H9 (cell line): ENCODE measurements at regions not wholly inside any gene's neighbourhood (a gene's known extent, or its start where the extent isn't known, plus 50 kb on each side); places are given as distances from the start of the nearest gene placed in this dataset.

Experiments used
- DNase-seq: peaks from one replicate; pipeline ENCODE4 v3.0.0-alpha.2; 2017
- H2AFZ ChIP-seq: one replicate; pipeline ENCODE4 v1.6.1; 2013; ENCODE audit warnings: mild to moderate bottlenecking, low read length, control low read depth, moderate library complexity
- H2AK5ac ChIP-seq: 2 replicates; pipeline ENCODE4 v1.6.1; 2013; ENCODE audit warnings: low read length, control low read depth, mixed read lengths; ENCODE audit not compliant: insufficient read length
- H2BK120ac ChIP-seq: one replicate; pipeline ENCODE4 v1.6.1; 2013; ENCODE audit warnings: low read depth, mild to moderate bottlenecking, low read length, control low read depth, inconsistent platforms; ENCODE audit not compliant: poor library complexity, severe bottlenecking
- H2BK12ac ChIP-seq: 2 replicates; pipeline ENCODE4 v1.6.1; 2013; ENCODE audit warnings: low read length, control low read depth, mixed read lengths, low read depth; ENCODE audit not compliant: insufficient read length
- H2BK15ac ChIP-seq: 2 replicates; pipeline ENCODE4 v1.6.1; 2013; ENCODE audit warnings: low read depth, low read length, control low read depth
- H2BK20ac ChIP-seq: one replicate; pipeline ENCODE4 v1.6.1; 2013; ENCODE audit warnings: low read depth, mild to moderate bottlenecking, low read length, control low read depth, inconsistent platforms; ENCODE audit not compliant: poor library complexity, severe bottlenecking
- H2BK5ac ChIP-seq: 2 replicates; pipeline ENCODE4 v1.6.1; 2013; ENCODE audit warnings: low read length, control low read depth, mixed read lengths; ENCODE audit not compliant: insufficient read length
- H3K14ac ChIP-seq: 2 replicates; pipeline ENCODE4 v1.6.1; 2013; ENCODE audit warnings: low read length, control low read depth; ENCODE audit not compliant: insufficient read depth
- H3K18ac ChIP-seq: 2 replicates; pipeline ENCODE4 v1.6.1; 2013; ENCODE audit warnings: low read depth, mild to moderate bottlenecking, mixed read lengths, low read length, control low read depth; ENCODE audit not compliant: insufficient read length
- H3K23ac ChIP-seq: 2 replicates; pipeline ENCODE4 v1.6.1; 2013; ENCODE audit warnings: low read length, control low read depth, mixed read lengths, low read depth; ENCODE audit not compliant: insufficient read length
- H3K23me2 ChIP-seq: 2 replicates; pipeline ENCODE4 v1.6.1; 2013; ENCODE audit warnings: low read depth, mild to moderate bottlenecking, mixed read lengths, low read length, control low read depth; ENCODE audit not compliant: insufficient read length, poor library complexity, severe bottlenecking
- H3K27ac ChIP-seq: 2 replicates; pipeline ENCODE4 v1.5.1; 2013; ENCODE audit warnings: low read length, control low read depth, mixed read lengths, low read depth; ENCODE audit not compliant: insufficient read length
- H3K27me3 ChIP-seq: 2 replicates; pipeline ENCODE4 v1.6.1; 2013; ENCODE audit warnings: low read length, control low read depth, inconsistent platforms; ENCODE audit not compliant: insufficient read depth
- H3K4ac ChIP-seq: 2 replicates; pipeline ENCODE4 v1.6.1; 2013; ENCODE audit warnings: low read depth, mild to moderate bottlenecking, control low read depth, inconsistent platforms, low read length, moderate library complexity
- H3K4me1 ChIP-seq: 2 replicates; pipeline ENCODE4 v1.6.1; 2013; ENCODE audit warnings: low read length, control low read depth, inconsistent platforms; ENCODE audit not compliant: insufficient read depth
- H3K4me2 ChIP-seq: 2 replicates; pipeline ENCODE4 v1.6.1; 2013; ENCODE audit warnings: low read length, control low read depth, mixed read lengths; ENCODE audit not compliant: insufficient read length, insufficient read depth
- H3K56ac ChIP-seq: 2 replicates; pipeline ENCODE4 v1.6.1; 2013; ENCODE audit warnings: low read depth, mild to moderate bottlenecking, mixed read lengths, low read length, control low read depth; ENCODE audit not compliant: insufficient read length
- H3K79me1 ChIP-seq: 2 replicates; pipeline ENCODE4 v1.6.1; 2013; ENCODE audit warnings: low read depth, mild to moderate bottlenecking, moderate library complexity, low read length, control low read depth, inconsistent platforms; ENCODE audit not compliant: insufficient read depth, poor library complexity, severe bottlenecking
- H3K79me2 ChIP-seq: 2 replicates; pipeline ENCODE4 v1.6.1; 2013; ENCODE audit warnings: low read length, control low read depth, inconsistent platforms; ENCODE audit not compliant: insufficient read depth
- H3K9ac ChIP-seq: 2 replicates; pipeline ENCODE4 v1.6.1; 2013; ENCODE audit warnings: low read length, control low read depth, mixed read lengths; ENCODE audit not compliant: insufficient read length; ENCODE audit errors: extremely low read depth
- H3K9me3 ChIP-seq: one replicate; pipeline ENCODE4 v1.6.1; 2013; ENCODE audit warnings: low read depth, low read length, inconsistent platforms; ENCODE audit not compliant: control insufficient read depth
- H3T11ph ChIP-seq: one replicate; pipeline ENCODE4 v1.6.1; 2013; ENCODE audit warnings: mild to moderate bottlenecking, low read length, control low read depth, inconsistent platforms
- H4K20me1 ChIP-seq: one replicate; pipeline ENCODE4 v1.6.1; 2013; ENCODE audit not compliant: control insufficient read depth, insufficient read length, insufficient read depth
- H4K5ac ChIP-seq: 2 replicates; pipeline ENCODE4 v1.6.1; 2013; ENCODE audit warnings: low read depth, mild to moderate bottlenecking, mixed read lengths, low read length, control low read depth; ENCODE audit not compliant: insufficient read length
- H4K8ac ChIP-seq: replicated peaks from 2 replicates; pipeline ENCODE4 v1.6.1; 2013; ENCODE audit warnings: low read length, control low read depth, mixed read lengths, low read depth; ENCODE audit not compliant: insufficient read length
- H4K91ac ChIP-seq: 2 replicates; pipeline ENCODE4 v1.6.1; 2013; ENCODE audit warnings: low read depth, mild to moderate bottlenecking, moderate library complexity, mixed read lengths, low read length, control low read depth; ENCODE audit not compliant: insufficient read length
- H3K27ac Mint-ChIP-seq, 3 experiments: 2 replicates in 2 of 3; 3 replicates in 1 of 3; pipeline ENCODE4 v1.8.0; 2020 to 2021; ENCODE audit warnings: mixed read lengths in 3 of 3, mild to moderate bottlenecking in 1 of 3, moderate library complexity in 1 of 3
- H3K27me3 Mint-ChIP-seq: 2 replicates; pipeline ENCODE4 v1.8.0; 2021; ENCODE audit warnings: low read depth, mild to moderate bottlenecking, moderate library complexity, mixed read lengths
- H3K36me3 Mint-ChIP-seq, 3 experiments: 2 replicates in 2 of 3; 3 replicates in 1 of 3; pipeline ENCODE4 v1.8.0; 2020 to 2021; ENCODE audit warnings: low read depth in 3 of 3, mixed read lengths in 3 of 3; ENCODE audit not compliant: insufficient read depth in 1 of 3
- H3K4me1 Mint-ChIP-seq, 2 experiments: 2 replicates each; pipeline ENCODE4 v1.8.0; 2020; ENCODE audit warnings: mixed read lengths in 2 of 2
- H3K4me3 Mint-ChIP-seq, 2 experiments: 2 replicates in 1 of 2; 3 replicates in 1 of 2; pipeline ENCODE4 v1.8.0; 2020 to 2021; ENCODE audit warnings: mild to moderate bottlenecking in 2 of 2, mixed read lengths in 2 of 2, moderate library complexity in 1 of 2
- H3K9me3 Mint-ChIP-seq, 2 experiments: 2 replicates in 1 of 2; 3 replicates in 1 of 2; pipeline ENCODE4 v1.8.0; 2020; ENCODE audit warnings: mild to moderate bottlenecking in 2 of 2, mixed read lengths in 2 of 2, moderate library complexity in 1 of 2
- CTCF ChIP-seq: fragments of 200-600 bp; sonication (generic); conservative IDR thresholded peaks from 3 replicates; pipeline ENCODE4 v1.8.0; 2021; ENCODE audit warnings: antibody characterized with exemption, mild to moderate bottlenecking
- WGBS: extraction: QIAGEN DNeasy Blood & Tissue Kit; methylation state at CpG from one replicate; pipeline ENCODE4 v1.1.7; 2013; ENCODE audit warnings: missing lambda C conversion rate, low lambda C conversion rate, mixed read lengths; ENCODE audit not compliant: insufficient read length; ENCODE audit errors: extremely low coverage; 5-methylcytosine and 5-hydroxymethylcytosine counted together

- no peaks in the 10 kb centered on the region for H3K9me3 ChIP-seq
- no peak overlapping the region for H4K8ac ChIP-seq
- H2BK15ac ChIP-seq, result no peak overlapping the region
- H3K9ac ChIP-seq, result no peak overlapping the region
- H2BK20ac ChIP-seq, result no peak overlapping the region
- H3K4me1 Mint-ChIP-seq, result 0 out of 4 replicates have a peak, but pooled peaks cover 0 to 3% of the 10 kb centered on the region in 2 experiments
- H4K91ac ChIP-seq, result no peak overlapping the region
- DNase-seq, result no peak
- no peak overlapping the region for H3K27ac Mint-ChIP-seq
- no peaks in the 10 kb centered on the region for H3K79me1 ChIP-seq
- no peaks in the 10 kb centered on the region for H4K20me1 ChIP-seq
- H2AK5ac ChIP-seq, result no peak overlapping the region
- no peak overlapping the region for H3T11ph ChIP-seq
- H3K23me2 ChIP-seq, result no peaks in the 10 kb centered on the region
- no peak overlapping the region for H2AFZ ChIP-seq
- no peaks in the 10 kb centered on the region for H3K27me3 ChIP-seq
- no peak overlapping the region for H3K4ac ChIP-seq
- no CpG with 5 or more reads among the region's 6 CpGs for WGBS
- no peak overlapping the region for H3K18ac ChIP-seq
- H3K14ac ChIP-seq, result no peak overlapping the region
- no peak overlapping the region for H4K5ac ChIP-seq
- no peak overlapping the region for H3K4me3 Mint-ChIP-seq
- no peak overlapping the region for H3K4me2 ChIP-seq
- H3K79me2 ChIP-seq, result no peaks in the 10 kb centered on the region
- no peaks in the 10 kb centered on the region; a peak in 1 of 7 replicates for H3K36me3 Mint-ChIP-seq
- H3K9me3 Mint-ChIP-seq, result no peaks in the 10 kb centered on the region; a peak in 1 of 5 replicates
- H2BK5ac ChIP-seq, result no peak overlapping the region
- H3K27ac ChIP-seq, result no peak overlapping the region
- no peak overlapping the region for H2BK120ac ChIP-seq
- no peak overlapping the region for H2BK12ac ChIP-seq
- no peaks in the 10 kb centered on the region for H3K4me1 ChIP-seq
- no peak overlapping the region for H3K56ac ChIP-seq
- H3K23ac ChIP-seq, result no peak overlapping the region
- no peaks in the 10 kb centered on the region; the same call in 1 of the 2 replicates for H3K27me3 Mint-ChIP-seq
- no peak for TF ChIP-seq CTCF
These were observed 148.3 kb downstream of the KCNA5 start for GRCh38 chr12:5191803-5192538.
